Muscle of arm (tissue), 1 donor: ENCODE measurements at regions not wholly inside any gene's neighbourhood (a gene's known extent, or its start where the extent isn't known, plus 50 kb on each side); places are given as distances from the start of the nearest gene placed in this dataset.

ENCODE experiments used
- DNase-seq: peaks from one replicate; pipeline ENCODE4 v3.0.0-alpha.2; 2013

GRCh38 chr3:124243177-124243859, 251.4 kb upstream of the ROPN1 start:
- DNase-seq: no peak

GRCh38 chr3:124246376-124246775, 254.5 kb upstream of the ROPN1 start:
- no peak for DNase-seq

- DNase-seq: no peak
Observed at GRCh38 chr3:124246949-124247348, 255.0 kb upstream of the ROPN1 start.

GRCh38 chr3:124248471-124249028, 256.6 kb upstream of the ROPN1 start:
- DNase-seq: no peak

GRCh38 chr3:124249038-124249437, 257.1 kb upstream of the ROPN1 start:
- no peak for DNase-seq

GRCh38 chr3:124250053-124250452, 258.1 kb upstream of the ROPN1 start:
- DNase-seq: no peak

GRCh38 chr3:124256156-124256555, 264.2 kb upstream of the ROPN1 start:
- no peak for DNase-seq

- DNase-seq: no peak
Observed at GRCh38 chr3:124256599-124256998, 264.7 kb upstream of the ROPN1 start.

GRCh38 chr3:124257336-124257864, 265.5 kb upstream of the ROPN1 start:
- DNase-seq: no peak

GRCh38 chr3:124258057-124258500, 266.2 kb upstream of the ROPN1 start:
- DNase-seq: no peak

- DNase-seq: no peak
Observed at GRCh38 chr3:124260206-124260915, 268.4 kb upstream of the ROPN1 start.

- DNase-seq: no peak
Observed at GRCh38 chr3:124261306-124261705, 269.4 kb upstream of the ROPN1 start.

GRCh38 chr3:124263168-124263567, 271.2 kb upstream of the ROPN1 start:
- no peak for DNase-seq

- DNase-seq: no peak
Observed at GRCh38 chr3:124264346-124264745, 272.4 kb upstream of the ROPN1 start.

GRCh38 chr3:124266487-124266886, 274.6 kb upstream of the ROPN1 start:
- no peak for DNase-seq

- no peak for DNase-seq
Observed at GRCh38 chr3:124267406-124267805, 275.5 kb upstream of the ROPN1 start.

- no peak for DNase-seq
Observed at GRCh38 chr3:124268355-124268754, 276.4 kb upstream of the ROPN1 start.

- DNase-seq: no peak
Observed at GRCh38 chr3:124269619-124270018, 277.7 kb upstream of the ROPN1 start.

GRCh38 chr3:124272605-124273151, 280.8 kb upstream of the ROPN1 start:
- DNase-seq: no peak

GRCh38 chr3:124273651-124274050, 281.7 kb upstream of the ROPN1 start:
- no peak for DNase-seq

GRCh38 chr3:124274051-124274450, 282.1 kb upstream of the ROPN1 start:
- DNase-seq: no peak

GRCh38 chr3:124275412-124275811, 283.5 kb upstream of the ROPN1 start:
- peak; percentile 26 for DNase-seq

GRCh38 chr3:124276133-124276532, 284.2 kb upstream of the ROPN1 start:
- DNase-seq: no peak
